ENCODE measurements at regions not wholly inside any gene's neighbourhood (a gene's known extent, or its start where the extent isn't known, plus 50 kb on each side); places are given as distances from the start of the nearest gene placed in this dataset.
A peak's percentile ranks its signal among the peaks of the same experiment; 100 is the strongest.

- in situ Hi-C loops (cut with MboI) = no loop called here
- BruUV-seq (replicated peaks) = no TSS peak
- H3K36me3 ChIP-seq (ENCODE audit: control insufficient read depth in 2 of 2, insufficient read depth in 2 of 2, low read length in 1 of 2) = no peaks in the 10 kb centered on the region
- no peaks in the 10 kb centered on the region for H3K79me2 ChIP-seq (ENCODE audit: control insufficient read depth, insufficient read depth, low read length)
- peaks cover 3% of the 10 kb centered on the region; the same call in 1 of the 3 replicates for H3K9me3 ChIP-seq (replicated peaks; ENCODE audit: control insufficient read depth, insufficient read depth, low read length)
- SMC1A ChIA-PET (ENCODE audit: uncharacterized antibody, unreplicated experiment) = interaction anchor here (1.0 to 1.5 kb wide), 2 partner anchors 10 to 13 kb away, joined by 3 to 7 read pairs; no protein-coding TSS in a partner anchor
- no peak for TF ChIP-seq NFIC (IDR thresholded peaks at IDR 0.05; ENCODE audit: low read depth, low read length)
- TF ChIP-seq E2F4 (IDR thresholded peaks at IDR 0.05; ENCODE audit: low read depth, low read length) = no peak
- no peak for TF ChIP-seq GABPA (IDR thresholded peaks at IDR 0.05; ENCODE audit: low read depth)
- TF ChIP-seq ZNF592 (IDR thresholded peaks at IDR 0.05) = no peak
- TF ChIP-seq POU2F2 (IDR thresholded peaks at IDR 0.05; ENCODE audit: borderline replicate concordance, low read depth, low read length) = no peak
- TF ChIP-seq USF1 (IDR thresholded peaks at IDR 0.05; ENCODE audit: borderline replicate concordance, extremely low read length, insufficient read depth, low read depth, low read length) = no peak
- TF ChIP-seq PRDM15 (CRISPR knock-in tag; IDR thresholded peaks at IDR 0.05) = no peak
- no peak for TF ChIP-seq SPI1 (IDR thresholded peaks at IDR 0.05; ENCODE audit: borderline replicate concordance, insufficient read depth, low read depth, low read length)
- TF ChIP-seq EP300 (IDR thresholded peaks at IDR 0.05; ENCODE audit: borderline replicate concordance in 1 of 2, control insufficient read depth in 1 of 2, low read depth in 2 of 2, low read length in 2 of 2) = no peak
- TF ChIP-seq BMI1 (IDR thresholded peaks at IDR 0.05; ENCODE audit: borderline replicate concordance) = no peak
- no peak for TF ChIP-seq CREB1 (IDR thresholded peaks at IDR 0.05; ENCODE audit: low read depth)
- no peak for TF ChIP-seq NFXL1 (IDR thresholded peaks at IDR 0.05; ENCODE audit: borderline replicate concordance)
- no peak for TF ChIP-seq BRCA1 (IDR thresholded peaks at IDR 0.05; ENCODE audit: low read depth, low read length)
- WGBS (ENCODE audit: insufficient coverage, insufficient replicate concordance, low lambda C conversion rate, missing lambda C conversion rate) = 29% methylated on average over 2 of the region's 2 CpGs
- peaks cover 13% of the 10 kb centered on the region for H3K4me1 ChIP-seq (ENCODE audit: control insufficient read depth, insufficient read depth, low read length)
- no peak overlapping the region; the same call in 1 of the 2 replicates for H3K27ac ChIP-seq (ENCODE audit: control insufficient read depth, insufficient read depth)
- RAD21 ChIA-PET (ENCODE audit: unreplicated experiment) = interaction anchor here (1.3 kb wide), 1 partner anchor 10 kb away, joined by 5 read pairs; no protein-coding TSS in a partner anchor
- FAIRE-seq (no peak), ATAC-seq (peak; percentile 55), DNase-seq (ENCODE audit: low read depth, low spot score) (no peak)
- CTCF ChIA-PET = interaction anchor here (1.2 to 1.5 kb wide), 2 partner anchors 31 to 39 kb away, joined by 3 to 4 read pairs; no protein-coding TSS in a partner anchor
- H3K4me3 ChIP-seq = no peak overlapping the region
- H3K27me3 ChIP-seq (replicated peaks in 1 of 2; ENCODE audit: control insufficient read depth in 2 of 2, insufficient read depth in 2 of 2, low read length in 1 of 2) = no peaks in the 10 kb centered on the region; a peak in 1 of 4 replicates
- no peak overlapping the region for H2AFZ ChIP-seq (ENCODE audit: control insufficient read depth, low read depth, low read length)
- peak overlapping the region; percentile 21; the same call in 1 of the 2 replicates for H3K4me2 ChIP-seq (ENCODE audit: control insufficient read depth, insufficient read depth)
- H3K9ac ChIP-seq (ENCODE audit: control insufficient read depth, insufficient read depth, low read length) = no peak overlapping the region
- intact Hi-C loops (cut with micrococcal nuclease; ENCODE audit: unreplicated experiment) = no loop called here
- POLR2A ChIA-PET = no interaction called here
- H4K20me1 ChIP-seq (ENCODE audit: control insufficient read depth, insufficient read depth) = no peaks in the 10 kb centered on the region
These were observed 251.9 kb upstream of the B3GALT2 start for GRCh38 chr1:193438312-193438711.
